Vagina (tissue), 2 donors: ENCODE measurements at regions not wholly inside any gene's neighbourhood (a gene's known extent, or its start where the extent isn't known, plus 50 kb on each side); places are given as distances from the start of the nearest gene placed in this dataset.

ENCODE experiments used
- POLR2A ChIP-seq, 2 donors: fragments of 450-650 bp; IDR thresholded peaks; one replicate each; pipeline ENCODE4 v1.6.1; 2017; ENCODE audit warnings: antibody characterized with exemption in 2 of 2, mild to moderate bottlenecking in 2 of 2, moderate library complexity in 2 of 2
- TF ChIP-seq, protein P1 (sequence below), 3 experiments: fragments of 450-650 bp in 2 of 3; fragments of 200-600 bp in 1 of 3; sonication (generic) in 1 of 3; IDR thresholded peaks; one replicate each; pipeline ENCODE4 v1.5.1; 2017 to 2019; ENCODE audit warnings: antibody characterized with exemption in 3 of 3, mild to moderate bottlenecking in 2 of 3, moderate library complexity in 2 of 3

DNA sequence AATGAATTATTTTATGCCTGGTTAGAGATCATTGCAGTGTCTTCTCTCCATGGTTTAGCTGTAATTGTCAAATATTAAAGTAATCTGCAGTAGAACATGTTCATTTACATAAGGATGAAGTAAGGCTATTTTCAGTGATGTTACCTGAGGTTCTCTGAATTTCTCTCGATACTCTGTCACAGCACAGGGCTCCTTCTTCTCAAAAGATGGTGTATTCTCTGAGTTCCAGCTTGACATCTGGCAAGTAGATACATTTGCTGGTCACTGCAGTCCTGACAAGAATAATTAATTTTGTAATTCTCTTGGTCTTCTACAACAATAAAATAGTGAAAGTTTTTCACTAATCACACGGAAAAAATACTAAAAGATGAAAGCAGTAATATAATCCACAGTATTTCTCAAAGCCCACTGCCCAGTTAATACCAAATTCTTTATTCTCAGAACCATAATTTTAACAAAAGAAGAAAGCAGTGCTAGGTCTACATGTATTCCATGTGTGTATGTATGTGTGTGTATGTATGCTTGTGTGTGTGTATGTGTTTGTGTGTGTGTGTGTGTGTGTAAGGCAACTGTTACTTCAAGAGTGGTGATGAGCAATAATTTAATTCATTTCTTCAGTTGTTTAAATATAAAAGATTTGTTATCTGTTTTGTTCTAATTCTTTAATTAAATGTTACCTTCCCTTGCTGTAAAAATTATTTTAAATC lies 1165.5 kb upstream of the SLC39A10 start:
- TF ChIP-seq, protein P1, sequence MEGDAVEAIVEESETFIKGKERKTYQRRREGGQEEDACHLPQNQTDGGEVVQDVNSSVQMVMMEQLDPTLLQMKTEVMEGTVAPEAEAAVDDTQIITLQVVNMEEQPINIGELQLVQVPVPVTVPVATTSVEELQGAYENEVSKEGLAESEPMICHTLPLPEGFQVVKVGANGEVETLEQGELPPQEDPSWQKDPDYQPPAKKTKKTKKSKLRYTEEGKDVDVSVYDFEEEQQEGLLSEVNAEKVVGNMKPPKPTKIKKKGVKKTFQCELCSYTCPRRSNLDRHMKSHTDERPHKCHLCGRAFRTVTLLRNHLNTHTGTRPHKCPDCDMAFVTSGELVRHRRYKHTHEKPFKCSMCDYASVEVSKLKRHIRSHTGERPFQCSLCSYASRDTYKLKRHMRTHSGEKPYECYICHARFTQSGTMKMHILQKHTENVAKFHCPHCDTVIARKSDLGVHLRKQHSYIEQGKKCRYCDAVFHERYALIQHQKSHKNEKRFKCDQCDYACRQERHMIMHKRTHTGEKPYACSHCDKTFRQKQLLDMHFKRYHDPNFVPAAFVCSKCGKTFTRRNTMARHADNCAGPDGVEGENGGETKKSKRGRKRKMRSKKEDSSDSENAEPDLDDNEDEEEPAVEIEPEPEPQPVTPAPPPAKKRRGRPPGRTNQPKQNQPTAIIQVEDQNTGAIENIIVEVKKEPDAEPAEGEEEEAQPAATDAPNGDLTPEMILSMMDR (IDR thresholded peaks at IDR 0.05): no peak
- no peak for TF ChIP-seq POLR2A (IDR thresholded peaks at IDR 0.05)
